ENCODE measurements at regions not wholly inside any gene's neighbourhood (a gene's known extent, or its start where the extent isn't known, plus 50 kb on each side); places are given as distances from the start of the nearest gene placed in this dataset.
A peak's percentile ranks its signal among the peaks of the same experiment; 100 is the strongest.
"Not testable (repeated sequence)": the region's sequence is repeated elsewhere in the genome, so short reads cannot be mapped to it uniquely, and the experiment has no call there.

DNA sequence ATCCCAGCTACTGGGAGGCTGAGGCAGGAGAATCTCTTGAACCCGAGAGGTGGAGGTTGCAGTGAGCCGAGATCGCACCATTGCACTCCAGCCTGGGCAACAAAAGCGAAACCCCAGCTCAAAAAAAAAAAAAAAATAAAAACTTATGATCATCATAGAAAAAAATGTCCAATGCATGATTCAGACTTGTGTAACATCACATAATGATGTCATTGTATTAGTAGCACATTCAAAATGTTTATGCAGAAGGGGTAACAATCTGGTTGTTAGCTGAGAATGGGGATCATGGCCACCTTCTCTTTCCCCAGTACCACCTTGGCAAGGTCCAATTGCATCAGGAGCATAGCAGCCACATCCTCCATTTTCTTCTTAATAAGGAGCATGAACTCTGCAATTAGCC, 137.6 kb upstream of the MARCKS start:
- ChIA-PET POLR2A (interaction anchor here (0.6 kb wide), 1 partner anchor 1230 kb away, joined by 3 read pairs; no protein-coding TSS in a partner anchor), CTCF (interaction anchor here (1.7 kb wide), 1 partner anchor 21 kb away, joined by 3 read pairs; no protein-coding TSS in a partner anchor)
- DNase-seq (ENCODE audit: low read depth in 1 of 2, low spot score in 1 of 2), result peak; percentile 4 to 10
- 95% methylated on average over 4 of the region's 4 CpGs for WGBS (ENCODE audit: missing lambda C conversion rate)
- no peak for FAIRE-seq
- H3K27ac ChIP-seq, result peak overlapping the region in 1 of 2 experiments; percentile 64; a peak in 3 of 6 replicates
- TF ChIP-seq CBX8 (IDR thresholded peaks at IDR 0.05) (no peak), HOXB5 (CRISPR knock-in tag; IDR thresholded peaks at IDR 0.05) (no peak), SMC3 (IDR thresholded peaks at IDR 0.05) (no peak), FOSB (CRISPR knock-in tag; IDR thresholded peaks at IDR 0.05) (no peak), TFCP2L1 (CRISPR knock-in tag; IDR thresholded peaks at IDR 0.05) (no peak), BHLHE40 (IDR thresholded peaks at IDR 0.05; ENCODE audit: low read depth, low read length) (no peak)
- TF ChIP-seq, protein P1, sequence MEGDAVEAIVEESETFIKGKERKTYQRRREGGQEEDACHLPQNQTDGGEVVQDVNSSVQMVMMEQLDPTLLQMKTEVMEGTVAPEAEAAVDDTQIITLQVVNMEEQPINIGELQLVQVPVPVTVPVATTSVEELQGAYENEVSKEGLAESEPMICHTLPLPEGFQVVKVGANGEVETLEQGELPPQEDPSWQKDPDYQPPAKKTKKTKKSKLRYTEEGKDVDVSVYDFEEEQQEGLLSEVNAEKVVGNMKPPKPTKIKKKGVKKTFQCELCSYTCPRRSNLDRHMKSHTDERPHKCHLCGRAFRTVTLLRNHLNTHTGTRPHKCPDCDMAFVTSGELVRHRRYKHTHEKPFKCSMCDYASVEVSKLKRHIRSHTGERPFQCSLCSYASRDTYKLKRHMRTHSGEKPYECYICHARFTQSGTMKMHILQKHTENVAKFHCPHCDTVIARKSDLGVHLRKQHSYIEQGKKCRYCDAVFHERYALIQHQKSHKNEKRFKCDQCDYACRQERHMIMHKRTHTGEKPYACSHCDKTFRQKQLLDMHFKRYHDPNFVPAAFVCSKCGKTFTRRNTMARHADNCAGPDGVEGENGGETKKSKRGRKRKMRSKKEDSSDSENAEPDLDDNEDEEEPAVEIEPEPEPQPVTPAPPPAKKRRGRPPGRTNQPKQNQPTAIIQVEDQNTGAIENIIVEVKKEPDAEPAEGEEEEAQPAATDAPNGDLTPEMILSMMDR (IDR thresholded peaks at IDR 0.05), result no peak
- no peak overlapping the region for H3K4me3 ChIP-seq
- peaks cover 14% of the 10 kb centered on the region for H3K4me1 ChIP-seq
- ATAC-seq, result no peak
- H3K4me2 ChIP-seq, result peak overlapping the region; percentile 36; the same call in 2 of the 3 replicates
- H3K9me3 ChIP-seq, result no peaks in the 10 kb centered on the region

DNA sequence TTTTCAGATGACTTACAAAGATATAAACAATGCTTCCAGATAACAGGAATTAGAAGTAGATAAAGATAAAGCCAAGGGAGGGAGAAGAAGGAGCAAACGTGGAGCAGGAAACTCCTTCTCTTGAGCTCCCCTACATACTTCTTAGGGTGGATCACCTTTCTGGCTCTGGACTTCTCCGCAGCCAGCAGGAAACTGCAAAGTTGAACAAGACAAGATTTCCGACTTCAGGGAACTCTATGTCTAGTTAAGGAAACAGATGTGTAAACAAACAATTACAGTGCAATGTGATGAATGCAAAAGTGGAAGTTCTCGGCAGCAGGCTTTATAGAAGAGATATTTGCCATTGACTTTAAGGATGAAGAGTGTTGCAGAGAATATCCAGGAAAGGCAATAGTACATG, 134.0 kb upstream of the MARCKS start:
- no peak overlapping the region for H3K4me3 ChIP-seq
- H3K4me1 ChIP-seq, result peaks cover 14% of the 10 kb centered on the region
- no peak for ATAC-seq
- no peak for TF ChIP-seq POLR2AphosphoS2 (conservative IDR thresholded peaks at IDR 0.05; ENCODE audit: low read length)
- TF ChIP-seq SREBF2 (IDR thresholded peaks at IDR 0.05), result no peak
- TF ChIP-seq, protein P2, sequence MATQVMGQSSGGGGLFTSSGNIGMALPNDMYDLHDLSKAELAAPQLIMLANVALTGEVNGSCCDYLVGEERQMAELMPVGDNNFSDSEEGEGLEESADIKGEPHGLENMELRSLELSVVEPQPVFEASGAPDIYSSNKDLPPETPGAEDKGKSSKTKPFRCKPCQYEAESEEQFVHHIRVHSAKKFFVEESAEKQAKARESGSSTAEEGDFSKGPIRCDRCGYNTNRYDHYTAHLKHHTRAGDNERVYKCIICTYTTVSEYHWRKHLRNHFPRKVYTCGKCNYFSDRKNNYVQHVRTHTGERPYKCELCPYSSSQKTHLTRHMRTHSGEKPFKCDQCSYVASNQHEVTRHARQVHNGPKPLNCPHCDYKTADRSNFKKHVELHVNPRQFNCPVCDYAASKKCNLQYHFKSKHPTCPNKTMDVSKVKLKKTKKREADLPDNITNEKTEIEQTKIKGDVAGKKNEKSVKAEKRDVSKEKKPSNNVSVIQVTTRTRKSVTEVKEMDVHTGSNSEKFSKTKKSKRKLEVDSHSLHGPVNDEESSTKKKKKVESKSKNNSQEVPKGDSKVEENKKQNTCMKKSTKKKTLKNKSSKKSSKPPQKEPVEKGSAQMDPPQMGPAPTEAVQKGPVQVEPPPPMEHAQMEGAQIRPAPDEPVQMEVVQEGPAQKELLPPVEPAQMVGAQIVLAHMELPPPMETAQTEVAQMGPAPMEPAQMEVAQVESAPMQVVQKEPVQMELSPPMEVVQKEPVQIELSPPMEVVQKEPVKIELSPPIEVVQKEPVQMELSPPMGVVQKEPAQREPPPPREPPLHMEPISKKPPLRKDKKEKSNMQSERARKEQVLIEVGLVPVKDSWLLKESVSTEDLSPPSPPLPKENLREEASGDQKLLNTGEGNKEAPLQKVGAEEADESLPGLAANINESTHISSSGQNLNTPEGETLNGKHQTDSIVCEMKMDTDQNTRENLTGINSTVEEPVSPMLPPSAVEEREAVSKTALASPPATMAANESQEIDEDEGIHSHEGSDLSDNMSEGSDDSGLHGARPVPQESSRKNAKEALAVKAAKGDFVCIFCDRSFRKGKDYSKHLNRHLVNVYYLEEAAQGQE (IDR thresholded peaks at IDR 0.05), result no peak
- TF ChIP-seq FOSB (CRISPR knock-in tag; IDR thresholded peaks at IDR 0.05), result no peak
- no peak for TF ChIP-seq RNF2 (IDR thresholded peaks at IDR 0.05; ENCODE audit: borderline replicate concordance, low read depth)
- no peak for TF ChIP-seq CEBPB (IDR thresholded peaks at IDR 0.05)
- TF ChIP-seq, protein P3, sequence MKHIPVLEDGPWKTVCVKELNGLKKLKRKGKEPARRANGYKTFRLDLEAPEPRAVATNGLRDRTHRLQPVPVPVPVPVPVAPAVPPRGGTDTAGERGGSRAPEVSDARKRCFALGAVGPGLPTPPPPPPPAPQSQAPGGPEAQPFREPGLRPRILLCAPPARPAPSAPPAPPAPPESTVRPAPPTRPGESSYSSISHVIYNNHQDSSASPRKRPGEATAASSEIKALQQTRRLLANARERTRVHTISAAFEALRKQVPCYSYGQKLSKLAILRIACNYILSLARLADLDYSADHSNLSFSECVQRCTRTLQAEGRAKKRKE (CRISPR knock-in tag; IDR thresholded peaks at IDR 0.05; ENCODE audit: low read depth), result no peak
- TF ChIP-seq CHD2 (IDR thresholded peaks at IDR 0.05; ENCODE audit: low read length, partially characterized antibody), result no peak
- no peak for TF ChIP-seq POLR2A (IDR thresholded peaks at IDR 0.05; ENCODE audit: low read length)
- no peak for TF ChIP-seq TFCP2L1 (CRISPR knock-in tag; IDR thresholded peaks at IDR 0.05)
- H3K27ac ChIP-seq, result no peak overlapping the region
- no peak overlapping the region for H3K4me2 ChIP-seq
- ChIA-PET POLR2A (no interaction called here), CTCF (no interaction called here)
- WGBS (ENCODE audit: missing lambda C conversion rate), result 58% methylated on average over 4 of the region's 4 CpGs
- no peak for DNase-seq (ENCODE audit: low read depth in 1 of 2, low spot score in 1 of 2)
- H3K9me3 ChIP-seq, result no peaks in the 10 kb centered on the region
- FAIRE-seq, result no peak

GRCh38 chr6:113724927-113725326, 132.2 kb upstream of the MARCKS start:
- DNase-seq (ENCODE audit: low read depth in 1 of 2, low spot score in 1 of 2); H3K4me3 ChIP-seq; H3K4me2 ChIP-seq; H3K4me1 ChIP-seq; FAIRE-seq; H3K27ac ChIP-seq; H3K9me3 ChIP-seq; CTCF ChIA-PET; ATAC-seq; POLR2A ChIA-PET: not testable (repeated sequence)
- 100% methylated on average over 2 of the region's 2 CpGs for WGBS (ENCODE audit: missing lambda C conversion rate)

Measured in A549 (cell line).